ENCODE measurements at regions not wholly inside any gene's neighbourhood (a gene's known extent, or its start where the extent isn't known, plus 50 kb on each side); places are given as distances from the start of the nearest gene placed in this dataset.

GRCh38 chr10:92761571-92761970, 71.8 kb downstream of the HHEX start:
- no peaks in the 10 kb centered on the region for H4K20me1 ChIP-seq (ENCODE audit: insufficient read depth, low read length, poor library complexity, severe bottlenecking)
- H2AFZ ChIP-seq (ENCODE audit: low read length): peak overlapping the region; percentile 50
- H3K79me2 ChIP-seq (ENCODE audit: insufficient read depth, low read length): no peaks in the 10 kb centered on the region
- H3F3A ChIP-seq (ENCODE audit: low read depth): peaks cover 14% of the 10 kb centered on the region
- H3K9me3 ChIP-seq (ENCODE audit: insufficient read depth, low read depth, low read length): no peaks in the 10 kb centered on the region
- peak overlapping the region; percentile 34 for H3K9ac ChIP-seq (ENCODE audit: low read depth, low read length, poor library complexity, severe bottlenecking)
- peak overlapping the region; percentile 33 for H3K4me2 ChIP-seq (ENCODE audit: low read depth, low read length, poor library complexity, severe bottlenecking)
- TF ChIP-seq EZH2phosphoT487 (IDR thresholded peaks at IDR 0.05; ENCODE audit: borderline replicate concordance): no peak
- TF ChIP-seq CTCF (conservative IDR thresholded peaks at IDR 0.05; ENCODE audit: low read length): no peak
- H3K27me3 ChIP-seq (ENCODE audit: insufficient read depth, low read length, poor library complexity, severe bottlenecking): no peaks in the 10 kb centered on the region
- H3K4me1 ChIP-seq (ENCODE audit: insufficient read depth, low read length, poor library complexity, severe bottlenecking): peaks cover 51% of the 10 kb centered on the region
- H3K36me3 ChIP-seq (ENCODE audit: insufficient read depth, low read length): no peaks in the 10 kb centered on the region
- no peaks in the 10 kb centered on the region for H3K9me2 ChIP-seq (replicated peaks; ENCODE audit: low read depth, low read length)
- H3K4me3 ChIP-seq (ENCODE audit: low read length, poor library complexity, severe bottlenecking): no peak overlapping the region

DNA sequence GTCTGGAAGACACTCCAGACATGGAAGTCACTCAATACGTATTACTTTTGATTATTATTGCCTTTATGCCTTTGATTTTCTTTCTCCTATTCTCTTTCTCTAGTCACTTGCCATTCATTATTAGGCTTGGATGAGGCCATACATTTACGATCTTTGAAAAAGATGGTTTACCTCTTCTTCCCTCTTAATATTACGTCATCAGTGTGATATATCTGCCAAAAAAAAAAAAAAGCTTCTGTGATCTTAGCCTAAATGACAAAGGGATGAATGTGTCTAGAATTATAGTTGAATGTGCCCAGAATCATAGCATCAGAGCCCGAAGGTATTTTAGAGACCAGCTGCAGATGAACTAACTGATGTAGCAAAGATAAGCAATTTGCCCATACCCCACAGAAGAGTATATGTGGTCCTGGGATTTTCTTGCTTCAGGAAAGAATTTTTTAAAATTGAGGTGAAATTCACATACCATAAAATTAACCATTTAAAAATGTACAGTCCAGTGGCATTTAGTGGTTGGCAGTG, 73.9 kb downstream of the HHEX start:
- Histone ChIP-seq H4K20me1 (ENCODE audit: insufficient read depth, low read length, poor library complexity, severe bottlenecking) (no peaks in the 10 kb centered on the region), H3K79me2 (ENCODE audit: insufficient read depth, low read length) (no peaks in the 10 kb centered on the region), H2AFZ (ENCODE audit: low read length) (no peak overlapping the region), H3K4me2 (ENCODE audit: low read depth, low read length, poor library complexity, severe bottlenecking) (no peak overlapping the region), H3K36me3 (ENCODE audit: insufficient read depth, low read length) (no peaks in the 10 kb centered on the region), H3K27me3 (ENCODE audit: insufficient read depth, low read length, poor library complexity, severe bottlenecking) (no peaks in the 10 kb centered on the region), H3K9ac (ENCODE audit: low read depth, low read length, poor library complexity, severe bottlenecking) (no peak overlapping the region), H3K4me1 (ENCODE audit: insufficient read depth, low read length, poor library complexity, severe bottlenecking) (peaks cover 32% of the 10 kb centered on the region), H3K9me2 (replicated peaks; ENCODE audit: low read depth, low read length) (no peaks in the 10 kb centered on the region), H3F3A (ENCODE audit: low read depth) (no peaks in the 10 kb centered on the region; the same call in 1 of the 2 replicates), H3K4me3 (ENCODE audit: low read length, poor library complexity, severe bottlenecking) (no peak overlapping the region), H3K9me3 (ENCODE audit: insufficient read depth, low read depth, low read length) (no peaks in the 10 kb centered on the region; the same call in 1 of the 2 replicates)
- no peak for TF ChIP-seq CTCF (conservative IDR thresholded peaks at IDR 0.05; ENCODE audit: low read length)

- H3K4me2 ChIP-seq (ENCODE audit: low read depth, low read length, poor library complexity, severe bottlenecking): no peak overlapping the region
- TF ChIP-seq EZH2phosphoT487 (IDR thresholded peaks at IDR 0.05; ENCODE audit: borderline replicate concordance) (no peak), CTCF (conservative IDR thresholded peaks at IDR 0.05; ENCODE audit: low read length) (no peak)
- peaks cover 6% of the 10 kb centered on the region for H3K4me1 ChIP-seq (ENCODE audit: insufficient read depth, low read length, poor library complexity, severe bottlenecking)
- H2AFZ ChIP-seq (ENCODE audit: low read length): no peak overlapping the region
- no peaks in the 10 kb centered on the region for H3K9me2 ChIP-seq (replicated peaks; ENCODE audit: low read depth, low read length)
- H3K27me3 ChIP-seq (ENCODE audit: insufficient read depth, low read length, poor library complexity, severe bottlenecking): no peaks in the 10 kb centered on the region
- H3K36me3 ChIP-seq (ENCODE audit: insufficient read depth, low read length): no peaks in the 10 kb centered on the region
- no peaks in the 10 kb centered on the region for H4K20me1 ChIP-seq (ENCODE audit: insufficient read depth, low read length, poor library complexity, severe bottlenecking)
- H3F3A ChIP-seq (ENCODE audit: low read depth): no peaks in the 10 kb centered on the region
- no peak overlapping the region for H3K4me3 ChIP-seq (ENCODE audit: low read length, poor library complexity, severe bottlenecking)
- no peaks in the 10 kb centered on the region; the same call in 1 of the 2 replicates for H3K9me3 ChIP-seq (ENCODE audit: insufficient read depth, low read depth, low read length)
- no peaks in the 10 kb centered on the region for H3K79me2 ChIP-seq (ENCODE audit: insufficient read depth, low read length)
- no peak overlapping the region for H3K9ac ChIP-seq (ENCODE audit: low read depth, low read length, poor library complexity, severe bottlenecking)
Measured at GRCh38 chr10:92766451-92766850, 76.7 kb downstream of the HHEX start.
